ENCODE measurements at regions not wholly inside any gene's neighbourhood (a gene's known extent, or its start where the extent isn't known, plus 50 kb on each side); places are given as distances from the start of the nearest gene placed in this dataset.

GRCh38 chr1:238232084-238232710 lies 341.5 kb upstream of the ZP4 start:
- no peak overlapping the region for H3K4me3 ChIP-seq (replicated peaks; ENCODE audit: low read depth, low read length)
- no peak for TF ChIP-seq CTCF (IDR thresholded peaks at IDR 0.05; ENCODE audit: low read length, missing control alignments)

GRCh38 chr1:238226810-238227209 lies 336.1 kb upstream of the ZP4 start:
- no peak overlapping the region for H3K4me3 ChIP-seq (replicated peaks; ENCODE audit: low read depth, low read length)
- no peak for TF ChIP-seq CTCF (IDR thresholded peaks at IDR 0.05; ENCODE audit: low read length, missing control alignments)
- DNase-seq (ENCODE audit: low read depth): no peak

More at GRCh38 chr1:238232084-238232710, 341.5 kb upstream of the ZP4 start:
- no peak for DNase-seq (ENCODE audit: low read depth)

GRCh38 chr1:238223076-238223640 lies 332.4 kb upstream of the ZP4 start:
- peak; percentile 0 for DNase-seq (ENCODE audit: low read depth)
- H3K4me3 ChIP-seq (replicated peaks; ENCODE audit: low read depth, low read length): no peak overlapping the region
- TF ChIP-seq CTCF (IDR thresholded peaks at IDR 0.05; ENCODE audit: low read length, missing control alignments): no peak

- no peak for TF ChIP-seq CTCF (IDR thresholded peaks at IDR 0.05; ENCODE audit: low read length, missing control alignments)
- no peak for DNase-seq (ENCODE audit: low read depth)
- H3K4me3 ChIP-seq (replicated peaks; ENCODE audit: low read depth, low read length): no peak overlapping the region
These were observed 331.0 kb upstream of the ZP4 start for GRCh38 chr1:238221738-238222137.

- DNase-seq (ENCODE audit: low read depth): no peak
- H3K4me3 ChIP-seq (replicated peaks; ENCODE audit: low read depth, low read length): no peak overlapping the region
- no peak for TF ChIP-seq CTCF (IDR thresholded peaks at IDR 0.05; ENCODE audit: low read length, missing control alignments)
These were observed 323.7 kb upstream of the ZP4 start for GRCh38 chr1:238214449-238214848.

- H3K4me3 ChIP-seq (replicated peaks; ENCODE audit: low read depth, low read length): no peak overlapping the region
- no peak for TF ChIP-seq CTCF (IDR thresholded peaks at IDR 0.05; ENCODE audit: low read length, missing control alignments)
- no peak for DNase-seq (ENCODE audit: low read depth)
These were observed 314.4 kb upstream of the ZP4 start for GRCh38 chr1:238205045-238205662.

All from fibroblast of pulmonary artery (primary cell).